Nephron progenitor cell (in vitro differentiated cells): ENCODE measurements at regions not wholly inside any gene's neighbourhood (a gene's known extent, or its start where the extent isn't known, plus 50 kb on each side); places are given as distances from the start of the nearest gene placed in this dataset.

Experiments
- DNase-seq: peaks from one replicate; pipeline ENCODE4 v3.0.0; 2021
- H3K27ac Mint-ChIP-seq: 2 replicates; pipeline ENCODE4 v1.8.0; 2021; ENCODE audit warnings: mild to moderate bottlenecking, moderate library complexity, mixed read lengths
- H3K27me3 Mint-ChIP-seq: 2 replicates; pipeline ENCODE4 v1.8.0; 2021; ENCODE audit warnings: mild to moderate bottlenecking, low read depth, mixed read lengths; ENCODE audit not compliant: poor library complexity
- H3K36me3 Mint-ChIP-seq: 2 replicates; pipeline ENCODE4 v1.8.0; 2021; ENCODE audit warnings: low read depth, mixed read lengths
- H3K4me1 Mint-ChIP-seq: 2 replicates; pipeline ENCODE4 v1.8.0; 2021; ENCODE audit warnings: mixed read lengths
- H3K4me3 Mint-ChIP-seq: 2 replicates; pipeline ENCODE4 v1.8.0; 2021; ENCODE audit warnings: mild to moderate bottlenecking, moderate library complexity, mixed read lengths
- H3K9me3 Mint-ChIP-seq: 2 replicates; pipeline ENCODE4 v1.8.0; 2021; ENCODE audit warnings: mild to moderate bottlenecking, moderate library complexity, mixed read lengths
- TF ChIP-seq, protein P1 (sequence below): fragments of 200-600 bp; sonication (generic); IDR thresholded peaks from 2 replicates; pipeline ENCODE4 v1.5.0; 2021; ENCODE audit warnings: antibody characterized with exemption

DNA sequence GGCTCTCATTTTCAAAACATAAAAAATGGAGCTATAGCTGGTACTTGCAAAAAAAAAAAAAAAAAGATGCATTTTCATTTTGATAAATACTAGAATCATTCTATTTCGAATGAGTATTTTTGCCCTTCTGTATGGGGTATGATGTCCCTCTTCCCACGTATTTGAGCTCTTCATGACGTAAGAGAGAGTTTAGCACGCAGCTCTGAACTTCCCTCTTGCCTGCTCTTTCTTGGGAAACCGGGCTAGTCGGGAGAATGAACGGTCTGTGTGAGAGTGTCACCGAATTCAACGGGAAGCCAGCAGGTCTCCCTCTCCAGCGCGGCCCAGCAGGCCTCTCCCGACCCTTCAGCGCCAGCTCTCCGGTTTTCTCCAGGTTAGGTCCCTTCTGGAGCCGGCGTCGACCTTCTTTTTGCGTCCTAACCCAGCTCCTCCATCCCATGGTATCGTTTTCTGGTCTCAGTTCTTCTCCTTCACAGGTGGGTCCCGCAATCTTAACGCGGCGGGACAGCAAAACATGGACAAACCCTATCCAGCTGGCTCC lies 159.2 kb upstream of the PITRM1 start:
- Mint-ChIP-seq H3K27ac (no peak overlapping the region), H3K9me3 (no peaks in the 10 kb centered on the region), H3K36me3 (no peaks in the 10 kb centered on the region), H3K4me1 (peaks cover 47% of the 10 kb centered on the region), H3K4me3 (no peak overlapping the region), H3K27me3 (peaks cover 3% of the 10 kb centered on the region)
- DNase-seq, result no peak
- TF ChIP-seq, protein P1, sequence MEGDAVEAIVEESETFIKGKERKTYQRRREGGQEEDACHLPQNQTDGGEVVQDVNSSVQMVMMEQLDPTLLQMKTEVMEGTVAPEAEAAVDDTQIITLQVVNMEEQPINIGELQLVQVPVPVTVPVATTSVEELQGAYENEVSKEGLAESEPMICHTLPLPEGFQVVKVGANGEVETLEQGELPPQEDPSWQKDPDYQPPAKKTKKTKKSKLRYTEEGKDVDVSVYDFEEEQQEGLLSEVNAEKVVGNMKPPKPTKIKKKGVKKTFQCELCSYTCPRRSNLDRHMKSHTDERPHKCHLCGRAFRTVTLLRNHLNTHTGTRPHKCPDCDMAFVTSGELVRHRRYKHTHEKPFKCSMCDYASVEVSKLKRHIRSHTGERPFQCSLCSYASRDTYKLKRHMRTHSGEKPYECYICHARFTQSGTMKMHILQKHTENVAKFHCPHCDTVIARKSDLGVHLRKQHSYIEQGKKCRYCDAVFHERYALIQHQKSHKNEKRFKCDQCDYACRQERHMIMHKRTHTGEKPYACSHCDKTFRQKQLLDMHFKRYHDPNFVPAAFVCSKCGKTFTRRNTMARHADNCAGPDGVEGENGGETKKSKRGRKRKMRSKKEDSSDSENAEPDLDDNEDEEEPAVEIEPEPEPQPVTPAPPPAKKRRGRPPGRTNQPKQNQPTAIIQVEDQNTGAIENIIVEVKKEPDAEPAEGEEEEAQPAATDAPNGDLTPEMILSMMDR, result no peak

DNA sequence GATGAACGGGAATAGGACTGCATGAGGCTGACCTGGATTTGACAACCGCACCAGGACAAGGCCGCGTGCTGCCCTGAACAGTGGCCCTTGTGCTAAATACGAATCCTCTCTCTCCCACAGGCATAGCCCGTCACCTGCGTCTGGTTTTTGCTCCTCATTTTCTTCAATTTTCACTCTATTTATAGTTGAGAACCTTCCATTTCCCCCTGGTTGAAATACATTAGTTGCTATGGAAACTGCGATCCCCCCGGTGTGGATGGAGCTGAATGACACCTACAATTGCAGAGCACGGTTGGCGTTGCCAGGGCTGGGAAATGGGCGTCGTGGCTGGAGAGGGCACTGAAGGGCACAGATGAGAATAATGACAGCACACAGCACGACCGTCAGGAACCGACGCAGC lies 158.6 kb upstream of the PITRM1 start:
- H3K27ac Mint-ChIP-seq, result no peak overlapping the region
- H3K4me1 Mint-ChIP-seq, result peaks cover 41% of the 10 kb centered on the region
- TF ChIP-seq, protein P1, result no peak
- H3K4me3 Mint-ChIP-seq, result no peak overlapping the region
- no peaks in the 10 kb centered on the region for H3K9me3 Mint-ChIP-seq
- DNase-seq, result no peak
- H3K27me3 Mint-ChIP-seq, result peaks cover 3% of the 10 kb centered on the region
- H3K36me3 Mint-ChIP-seq, result no peaks in the 10 kb centered on the region

DNA sequence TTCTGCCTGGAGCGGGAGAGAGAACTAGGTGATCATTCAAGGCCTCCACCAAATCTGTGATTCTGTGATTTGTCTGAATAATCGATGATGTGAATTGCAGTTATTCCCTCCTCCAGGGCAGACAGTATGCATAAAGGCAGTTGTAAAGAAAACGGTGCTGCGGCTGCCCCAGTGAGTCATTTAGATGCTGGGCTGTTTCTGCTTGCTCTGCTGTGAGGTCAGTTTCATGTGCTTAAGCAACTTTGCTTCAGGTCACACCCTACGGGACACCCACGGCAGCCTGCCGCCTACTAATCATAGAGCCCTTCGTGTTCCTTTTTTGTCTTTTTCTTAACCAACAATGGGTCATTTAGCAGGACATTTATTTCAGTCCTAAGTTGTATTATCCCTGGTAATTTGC lies 158.1 kb upstream of the PITRM1 start:
- Mint-ChIP-seq H3K27me3 (peaks cover 3% of the 10 kb centered on the region), H3K4me3 (no peak overlapping the region), H3K4me1 (peaks cover 36% of the 10 kb centered on the region), H3K27ac (no peak overlapping the region), H3K9me3 (no peaks in the 10 kb centered on the region), H3K36me3 (no peaks in the 10 kb centered on the region)
- DNase-seq, result no peak
- TF ChIP-seq, protein P1, result no peak

DNA sequence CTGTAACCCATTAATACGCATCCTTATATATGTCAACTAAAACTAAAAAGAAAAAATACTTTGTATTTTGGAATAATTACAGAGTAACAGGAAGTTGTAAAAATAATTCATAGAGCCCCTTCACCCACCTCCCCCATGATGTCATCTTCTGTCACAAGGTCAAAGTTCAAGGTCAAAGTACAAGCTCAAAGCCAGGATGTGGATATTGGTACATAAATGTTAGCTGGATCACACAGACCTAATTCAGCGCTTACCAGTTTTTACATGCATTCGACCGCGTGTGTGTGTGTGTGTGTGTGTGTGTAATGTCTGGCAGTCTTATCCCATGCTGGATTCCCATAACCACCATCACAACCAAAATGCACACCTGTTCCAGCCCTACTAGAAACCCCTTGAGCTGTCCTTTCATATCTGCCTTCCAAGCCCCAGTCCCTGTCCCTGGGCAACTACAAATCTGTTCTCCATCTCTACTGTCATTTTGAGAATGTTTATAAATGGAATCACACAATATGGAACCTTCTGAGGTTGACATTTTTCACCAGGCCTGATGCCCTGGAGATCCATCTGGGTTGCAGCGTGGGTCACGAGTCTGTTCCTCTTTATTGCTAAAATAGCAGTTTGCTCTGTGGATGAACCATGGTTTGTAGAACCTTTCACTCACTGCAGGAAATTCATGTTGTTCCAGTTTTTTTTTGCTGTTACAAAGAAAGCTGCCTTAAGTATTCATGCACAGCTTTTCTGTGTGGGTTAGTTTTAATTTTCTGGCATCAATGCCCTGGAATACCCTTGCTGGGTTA lies 153.6 kb upstream of the PITRM1 start:
- no peak for DNase-seq
- H3K4me1 Mint-ChIP-seq, result peaks cover 10% of the 10 kb centered on the region
- H3K27ac Mint-ChIP-seq, result no peak overlapping the region
- H3K36me3 Mint-ChIP-seq, result no peaks in the 10 kb centered on the region
- TF ChIP-seq, protein P1, result no peak
- H3K9me3 Mint-ChIP-seq, result peaks cover under 1% of the 10 kb centered on the region
- H3K27me3 Mint-ChIP-seq, result peaks cover 8% of the 10 kb centered on the region
- no peak overlapping the region for H3K4me3 Mint-ChIP-seq

DNA sequence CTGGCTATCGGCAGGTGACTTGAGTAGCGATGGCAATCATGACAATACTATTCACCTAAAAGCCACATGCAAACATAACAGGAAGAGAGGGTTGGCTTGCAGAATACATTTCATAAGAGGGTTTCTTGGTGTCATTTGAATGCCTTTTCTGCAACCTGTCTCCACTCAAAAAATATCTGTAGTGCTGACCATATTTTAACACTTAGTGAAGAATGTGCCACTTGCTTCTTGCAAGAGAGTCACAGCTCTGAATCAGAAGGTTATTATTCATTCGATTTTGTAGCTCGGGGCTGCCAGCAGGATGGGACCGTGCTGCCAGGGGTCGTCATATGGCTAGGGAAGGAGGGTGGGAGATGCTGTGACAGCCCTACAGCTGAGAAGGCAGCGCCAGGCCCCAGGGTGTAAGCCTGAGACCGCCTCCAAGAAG lies 152.0 kb upstream of the PITRM1 start:
- H3K36me3 Mint-ChIP-seq, result peaks cover 6% of the 10 kb centered on the region
- DNase-seq, result no peak
- H3K4me3 Mint-ChIP-seq, result no peak overlapping the region
- peaks cover 11% of the 10 kb centered on the region for H3K9me3 Mint-ChIP-seq
- peaks cover 12% of the 10 kb centered on the region for H3K27me3 Mint-ChIP-seq
- TF ChIP-seq, protein P1, result no peak
- H3K27ac Mint-ChIP-seq, result no peak overlapping the region
- no peaks in the 10 kb centered on the region for H3K4me1 Mint-ChIP-seq
